ENCODE measurements at regions not wholly inside any gene's neighbourhood (a gene's known extent, or its start where the extent isn't known, plus 50 kb on each side); places are given as distances from the start of the nearest gene placed in this dataset.
"Not testable (repeated sequence)": the region's sequence is repeated elsewhere in the genome, so short reads cannot be mapped to it uniquely, and the experiment has no call there.

DNA sequence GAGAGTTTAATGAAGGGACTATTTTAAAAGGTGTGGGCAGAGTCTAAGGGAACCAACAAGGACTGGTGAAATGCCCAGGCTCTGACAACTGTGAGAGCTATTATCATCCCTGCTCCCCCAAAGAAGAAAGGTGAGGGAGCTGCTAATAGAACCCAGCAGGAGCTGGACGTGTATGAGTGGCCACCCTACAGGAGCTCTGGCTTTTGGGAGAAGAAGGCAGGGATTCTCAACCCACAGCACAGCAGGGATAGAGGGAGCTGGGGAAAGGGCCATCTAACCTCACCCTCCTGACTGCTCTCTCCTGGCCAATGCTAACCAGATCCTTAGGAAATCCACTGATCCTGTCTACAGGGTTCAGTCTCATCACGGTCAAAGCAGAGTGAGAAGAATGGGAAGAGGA, 57.1 kb downstream of the GRIN2B start:
- DNase-seq (ENCODE audit: low spot score): no peak

DNA sequence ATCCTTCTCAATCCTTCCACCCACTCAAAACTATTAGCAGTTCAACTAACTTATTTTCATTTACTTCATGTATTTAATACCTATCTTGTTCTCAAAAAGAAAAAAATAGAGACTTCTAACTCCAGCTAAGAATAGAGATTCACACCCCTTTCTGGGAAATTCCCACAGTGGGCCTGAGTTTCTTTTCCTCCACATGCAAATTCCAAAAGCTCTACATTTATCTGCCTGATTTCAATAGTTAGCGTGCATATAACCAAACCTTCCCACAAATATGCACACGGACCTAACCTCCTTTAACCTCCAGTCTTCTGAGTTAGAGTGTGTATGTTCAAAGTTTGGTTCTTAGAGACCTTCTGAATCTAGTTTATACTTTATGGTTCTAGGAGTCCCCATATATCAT, 62.5 kb downstream of the GRIN2B start:
- DNase-seq (ENCODE audit: low spot score): no peak

DNA sequence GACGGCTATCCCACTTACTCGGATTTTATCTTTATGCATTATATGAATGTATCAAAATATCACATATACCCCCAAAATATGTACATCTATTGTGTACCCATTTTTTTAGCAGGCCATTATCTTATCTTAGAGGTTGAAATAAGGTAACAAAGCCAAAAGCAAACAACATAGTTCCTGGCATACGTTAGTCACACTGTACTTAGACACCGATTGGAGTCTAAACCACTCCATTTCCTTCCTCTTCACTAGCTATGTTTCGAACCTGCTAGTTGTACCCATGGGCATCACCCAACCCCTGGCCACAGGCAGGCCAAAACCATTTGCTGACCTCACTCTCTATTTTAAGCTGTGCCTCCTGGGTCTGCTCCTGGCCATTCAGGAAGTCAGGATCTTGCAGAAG, 66.3 kb downstream of the GRIN2B start:
- DNase-seq (ENCODE audit: low spot score): no peak

DNA sequence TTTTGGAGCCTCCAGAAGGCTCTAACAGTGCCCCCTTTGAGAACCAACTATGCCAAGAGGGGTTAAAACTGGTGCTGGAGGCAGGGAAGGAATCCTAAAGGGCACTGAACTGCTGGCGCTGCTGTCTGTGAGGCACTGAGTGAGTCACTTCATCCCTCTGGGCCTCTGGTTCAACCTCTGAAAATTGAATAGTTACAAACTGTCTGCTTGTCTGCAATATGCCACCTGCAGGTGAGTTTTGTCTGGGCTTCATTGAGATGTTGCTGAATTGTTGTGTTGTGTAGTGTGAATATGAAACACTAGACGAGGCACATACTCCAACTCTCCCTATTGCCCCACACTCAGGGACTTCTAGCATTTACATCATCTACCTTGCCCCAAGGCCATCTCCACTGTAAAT, 68.0 kb downstream of the GRIN2B start:
- no peak for DNase-seq (ENCODE audit: low spot score)

DNA sequence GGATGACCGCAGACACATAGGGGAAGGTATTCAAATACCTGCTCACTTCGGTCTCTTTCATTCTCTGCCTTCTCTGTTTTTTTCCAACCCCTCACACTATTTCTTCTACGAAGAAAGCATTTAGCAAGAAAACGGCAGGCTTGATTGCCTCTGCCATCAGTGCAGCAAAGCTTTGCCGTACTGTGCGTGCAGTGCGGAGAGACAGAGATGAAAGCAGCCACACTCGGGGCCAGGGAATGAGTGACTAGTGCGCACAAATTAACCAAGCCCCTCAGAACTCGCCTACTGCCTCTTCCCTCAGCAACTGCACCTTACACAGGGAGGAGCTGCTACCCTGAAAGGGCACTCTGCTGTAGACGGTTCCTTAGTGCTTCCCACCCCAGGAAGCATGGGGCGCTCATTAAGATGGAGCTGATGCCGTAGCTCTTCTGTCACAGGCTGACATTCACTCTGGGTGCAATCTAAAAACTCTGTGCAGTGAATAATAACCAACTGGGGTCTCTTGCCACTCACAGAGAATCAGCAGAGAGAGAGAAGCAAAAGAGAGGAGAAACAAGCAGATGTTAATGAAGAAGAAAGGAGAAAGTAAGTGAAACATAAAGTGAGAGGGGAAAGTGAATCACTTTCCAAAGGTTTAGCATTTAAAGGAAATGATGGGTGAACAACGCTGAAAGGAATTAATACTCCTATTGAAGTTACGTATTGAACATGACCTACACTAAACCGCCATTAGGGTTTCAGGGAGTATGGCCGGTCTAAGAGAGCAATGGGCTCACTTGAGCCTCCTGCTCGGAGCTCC, 69.4 kb downstream of the GRIN2B start:
- DNase-seq (ENCODE audit: low spot score): no peak

DNA sequence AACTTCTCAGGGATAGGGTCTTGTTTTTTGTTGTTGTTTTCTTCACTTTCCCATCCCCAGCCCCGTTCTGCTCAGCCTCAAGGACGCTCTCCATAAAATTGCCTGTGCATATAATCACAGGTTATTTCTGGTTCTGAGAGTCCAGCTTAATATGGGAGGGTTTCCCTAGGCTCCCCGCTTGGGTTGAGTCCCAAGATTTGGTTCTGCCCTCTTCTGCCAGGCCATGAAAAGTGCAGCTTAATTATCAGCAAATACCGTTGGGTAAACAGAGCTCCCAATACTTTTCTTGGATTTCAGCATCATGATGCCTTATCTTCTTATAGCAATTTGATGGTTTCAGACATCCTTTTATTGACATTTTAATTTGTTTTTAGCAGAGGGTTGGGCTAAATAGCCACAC, 75.6 kb downstream of the GRIN2B start:
- DNase-seq (ENCODE audit: low spot score): no peak

DNA sequence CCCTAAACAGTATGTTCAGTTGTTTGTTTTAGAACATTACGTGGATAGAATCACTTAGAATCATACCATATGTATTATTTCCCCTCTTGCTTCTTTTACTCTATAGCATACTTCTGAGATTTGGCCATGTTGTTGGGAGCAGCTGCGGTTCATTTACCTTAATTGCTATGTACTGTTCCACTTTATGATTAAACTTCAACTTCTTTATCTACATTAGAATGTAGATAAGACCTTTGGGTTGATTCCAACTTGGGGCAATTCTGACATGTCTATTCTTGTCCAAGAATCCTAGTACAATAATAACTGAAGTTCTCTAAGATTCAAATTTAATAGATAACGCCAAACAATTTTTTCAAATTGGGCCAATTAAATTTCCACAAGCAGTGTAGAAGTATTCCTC, 80.7 kb downstream of the GRIN2B start:
- DNase-seq (ENCODE audit: low spot score): no peak

DNA sequence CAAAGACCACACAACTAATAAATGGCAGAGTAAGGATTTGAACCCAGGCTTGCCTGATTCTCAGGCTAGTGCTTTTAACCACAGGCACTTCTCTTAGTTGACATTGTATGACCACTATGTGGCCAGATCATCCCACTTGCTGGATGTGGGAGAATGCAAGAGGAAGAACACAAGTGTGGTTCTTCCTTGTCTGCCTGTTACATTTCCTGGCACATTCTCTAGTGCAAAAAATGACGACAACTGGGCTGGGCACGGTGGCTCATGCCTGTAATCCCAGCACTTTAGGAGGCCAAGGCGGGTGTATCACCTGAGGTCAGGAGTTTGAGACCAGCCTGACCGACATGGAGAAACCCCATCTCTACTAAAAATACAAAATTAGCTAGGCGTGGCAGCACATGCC, 83.0 kb downstream of the GRIN2B start:
- DNase-seq (ENCODE audit: low spot score): not testable (repeated sequence)

DNA sequence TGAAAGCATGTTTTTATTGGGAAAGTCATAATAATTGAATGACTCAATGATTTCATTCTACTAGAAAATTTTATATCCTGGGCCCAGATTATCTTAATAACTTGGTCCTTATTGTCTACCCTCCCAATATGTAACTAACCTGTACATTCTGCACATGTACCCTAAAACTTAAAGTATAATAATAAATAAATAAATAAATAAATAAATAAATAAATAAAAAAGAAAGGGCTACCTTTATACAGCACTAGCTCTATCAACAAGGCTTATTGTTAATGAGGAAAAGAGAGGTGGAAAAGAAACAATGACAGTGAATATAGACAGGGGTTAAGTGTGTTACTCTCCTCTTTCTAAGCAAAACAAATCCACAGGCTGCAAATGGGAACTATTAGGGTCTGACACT, 83.6 kb downstream of the GRIN2B start:
- DNase-seq (ENCODE audit: low spot score): no peak

DNA sequence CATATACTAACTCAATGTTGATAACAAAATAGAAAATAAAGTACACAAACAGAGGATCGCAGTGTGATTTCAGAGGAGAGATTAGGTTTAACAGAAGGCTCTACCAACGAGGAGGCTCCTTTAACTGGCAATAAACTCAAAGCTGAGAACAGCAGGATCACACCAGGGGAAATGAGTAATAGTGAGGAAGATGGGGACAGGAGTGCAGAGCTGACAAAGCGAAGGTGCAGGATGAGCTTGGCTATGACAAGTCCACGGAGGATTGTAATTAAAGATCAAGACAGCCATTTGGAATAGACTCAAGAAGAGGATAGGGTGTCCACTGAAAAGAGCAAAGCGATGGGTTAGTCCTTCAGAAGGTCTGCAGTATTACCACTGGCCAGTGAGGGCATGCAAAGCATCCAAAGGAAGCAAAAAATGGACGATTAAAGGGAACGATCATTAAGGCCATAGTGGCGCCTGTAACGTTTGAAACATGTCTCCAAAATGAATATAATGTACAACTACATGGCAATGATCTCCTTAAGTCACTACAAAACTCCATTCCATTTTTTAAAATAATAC, 85.3 kb downstream of the GRIN2B start:
- DNase-seq (ENCODE audit: low spot score): no peak

DNA sequence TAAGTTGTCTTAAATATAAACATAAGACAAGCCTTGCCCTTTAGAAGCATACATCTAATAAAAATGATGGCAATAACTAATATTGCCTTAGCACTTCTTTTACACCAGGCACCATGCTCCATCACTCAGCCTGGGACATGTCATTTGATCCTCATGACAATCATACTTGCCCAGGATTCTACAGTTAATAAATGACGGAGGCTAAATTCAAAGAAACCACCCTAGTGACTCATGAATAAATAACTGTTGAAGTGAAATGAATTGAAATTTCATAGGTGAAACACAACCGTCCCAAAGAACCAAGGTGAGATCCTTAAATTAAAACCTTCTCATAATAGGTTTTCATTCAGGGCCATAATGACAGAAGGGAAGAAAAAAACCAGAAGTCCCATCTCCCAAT, 89.5 kb downstream of the GRIN2B start:
- no peak for DNase-seq (ENCODE audit: low spot score)

DNA sequence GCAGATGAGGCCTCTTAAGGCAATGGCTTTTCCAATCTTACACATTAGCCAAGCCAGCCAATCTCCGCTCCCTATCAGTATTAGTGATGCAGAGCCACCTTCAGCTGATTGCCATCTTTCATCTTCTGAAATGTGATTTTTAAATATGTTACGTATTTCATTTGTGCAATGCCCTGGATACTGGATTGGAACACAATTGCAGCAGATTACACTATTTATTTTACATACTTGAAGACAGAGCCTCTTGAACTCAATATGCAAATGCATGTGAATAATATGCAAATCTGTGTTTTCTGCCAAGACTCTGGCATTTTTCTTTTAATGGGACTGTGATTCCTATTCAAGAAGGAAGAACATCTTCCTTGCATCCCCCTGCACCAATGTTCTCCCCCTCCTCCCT, 90.5 kb downstream of the GRIN2B start:
- no peak for DNase-seq (ENCODE audit: low spot score)

DNA sequence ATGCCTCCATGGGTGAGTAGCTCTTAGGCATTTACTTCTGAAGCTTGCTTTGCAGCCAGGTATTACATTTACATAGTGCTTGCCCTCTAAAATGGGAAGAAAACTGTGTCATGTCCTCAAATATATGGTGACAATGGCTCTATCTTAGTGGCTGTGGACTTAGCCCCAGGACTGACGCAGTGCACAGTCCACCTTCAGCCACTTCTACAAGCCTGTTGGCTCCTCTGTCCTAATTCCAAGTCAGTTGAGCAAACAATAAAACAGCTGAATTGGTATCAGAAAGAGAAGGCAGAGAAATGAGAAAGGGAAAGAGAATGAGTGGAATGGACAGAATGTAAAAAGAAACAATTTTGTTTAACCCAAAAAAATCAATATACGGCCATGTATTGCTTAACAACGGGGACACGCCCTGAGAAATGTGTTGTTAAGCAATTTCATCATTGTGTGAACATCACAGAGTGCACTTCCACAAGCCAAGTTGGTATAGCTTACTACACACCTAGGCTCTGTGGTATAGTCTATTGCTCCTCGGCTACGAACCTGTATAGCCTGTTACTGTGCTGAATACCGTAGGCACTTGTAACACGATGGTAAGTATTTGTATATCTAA, 93.5 kb downstream of the GRIN2B start:
- DNase-seq (ENCODE audit: low spot score): no peak

DNA sequence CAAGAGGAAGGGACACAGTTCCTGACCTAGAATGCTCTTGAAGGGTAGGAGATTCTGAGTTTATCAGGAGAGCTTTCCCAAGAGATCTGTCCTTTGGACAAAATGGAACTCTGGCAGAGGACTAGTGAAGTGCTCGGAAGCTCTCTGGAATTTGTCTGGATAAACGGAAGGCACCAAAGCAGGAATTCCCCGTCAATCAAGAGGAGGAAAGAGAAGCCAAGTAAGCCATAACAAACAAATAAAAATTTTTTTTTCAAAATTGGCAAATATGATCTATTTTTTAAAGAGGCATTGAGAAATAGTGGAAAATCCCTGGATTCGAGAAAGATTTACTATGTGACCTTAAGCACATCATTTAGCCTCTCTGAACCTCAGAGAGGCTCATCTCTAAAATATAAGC, 99.2 kb downstream of the GRIN2B start:
- DNase-seq (ENCODE audit: low spot score): no peak

DNA sequence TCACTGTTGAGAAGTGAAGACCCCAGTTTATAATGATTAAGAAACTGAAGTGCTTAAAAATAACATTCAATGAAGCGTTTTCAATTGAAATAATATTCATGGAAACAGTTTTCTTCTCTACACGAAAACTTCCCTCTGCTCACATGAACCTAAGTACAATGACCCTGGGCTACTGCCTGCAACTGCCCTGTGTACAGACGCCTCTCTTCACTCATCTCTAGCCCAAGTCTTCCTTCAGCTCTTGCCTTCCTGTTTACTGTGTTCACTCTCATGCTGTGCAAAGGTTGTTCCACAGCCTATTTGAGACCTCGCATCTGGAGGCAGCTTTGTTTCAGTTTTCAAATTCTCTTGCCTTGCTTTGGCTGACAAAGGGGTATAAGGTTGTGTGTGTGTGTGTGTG, 100.8 kb downstream of the GRIN2B start:
- no peak for DNase-seq (ENCODE audit: low spot score)

DNA sequence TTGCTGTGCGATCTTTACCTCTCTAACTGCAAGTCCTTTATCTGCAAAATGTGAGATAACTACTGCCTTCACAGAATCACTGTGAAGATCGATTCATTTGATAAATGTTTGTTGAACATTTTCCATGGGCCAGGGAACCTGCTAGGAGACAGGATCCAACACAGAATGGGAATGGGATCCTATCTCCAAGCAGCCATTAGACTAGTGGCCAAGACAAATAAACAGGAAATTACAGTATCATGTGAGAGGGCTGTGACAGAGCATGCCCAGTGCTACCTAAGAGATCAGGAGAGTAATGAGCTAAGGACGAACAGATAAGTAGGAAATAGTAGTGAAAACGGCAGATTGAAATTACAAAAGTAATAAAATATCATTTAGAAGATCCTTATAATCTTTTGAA, 105.7 kb downstream of the GRIN2B start:
- DNase-seq (ENCODE audit: low spot score): no peak

DNA sequence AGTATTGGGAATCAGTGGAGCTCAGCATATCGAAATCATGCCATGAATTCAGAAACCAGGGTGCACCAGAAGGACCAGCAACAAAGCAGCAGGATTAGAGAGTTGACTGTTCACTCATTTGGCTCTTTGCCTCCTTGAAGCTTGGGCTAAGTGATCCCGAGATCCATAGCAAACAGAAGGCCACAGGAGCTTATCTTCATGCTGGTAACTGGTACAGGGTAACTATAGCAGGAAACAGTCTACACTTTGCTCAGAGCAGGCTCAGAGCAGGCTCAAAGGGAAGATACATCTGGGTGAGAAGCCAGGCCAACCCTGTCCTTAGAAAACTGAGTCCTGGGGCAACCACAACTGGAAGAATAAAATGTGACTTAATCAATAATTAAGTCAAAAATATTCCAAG, 111.1 kb downstream of the GRIN2B start:
- no peak for DNase-seq (ENCODE audit: low spot score)

DNA sequence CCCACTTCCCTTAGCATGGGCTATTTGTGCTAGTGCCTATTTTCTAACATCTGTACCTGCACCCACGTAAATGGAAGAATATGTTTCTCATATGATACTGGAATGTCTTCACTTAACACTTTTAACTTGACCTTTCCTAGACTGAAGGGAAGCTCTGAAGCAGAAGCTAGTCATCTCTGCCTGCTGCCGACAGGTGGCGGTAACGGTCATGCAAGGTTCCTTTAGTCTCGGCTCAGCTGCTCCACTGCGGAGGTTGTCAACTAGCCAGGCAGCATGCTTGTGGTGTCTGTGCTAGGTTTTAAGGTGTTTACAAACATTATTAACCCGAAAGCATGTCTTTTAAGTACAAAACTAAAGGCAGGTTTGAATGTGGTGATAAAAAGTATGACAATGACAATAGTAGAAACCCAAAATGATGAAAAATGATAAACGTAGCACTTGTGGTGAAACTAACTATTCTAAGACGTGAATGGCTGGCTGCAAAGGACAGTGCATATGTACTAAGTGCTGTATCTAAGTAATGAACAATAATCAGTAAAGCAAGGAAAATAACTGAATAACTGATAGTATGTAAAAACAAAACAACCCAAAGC, 117.2 kb downstream of the GRIN2B start:
- DNase-seq (ENCODE audit: low spot score): peak; percentile 65

DNA sequence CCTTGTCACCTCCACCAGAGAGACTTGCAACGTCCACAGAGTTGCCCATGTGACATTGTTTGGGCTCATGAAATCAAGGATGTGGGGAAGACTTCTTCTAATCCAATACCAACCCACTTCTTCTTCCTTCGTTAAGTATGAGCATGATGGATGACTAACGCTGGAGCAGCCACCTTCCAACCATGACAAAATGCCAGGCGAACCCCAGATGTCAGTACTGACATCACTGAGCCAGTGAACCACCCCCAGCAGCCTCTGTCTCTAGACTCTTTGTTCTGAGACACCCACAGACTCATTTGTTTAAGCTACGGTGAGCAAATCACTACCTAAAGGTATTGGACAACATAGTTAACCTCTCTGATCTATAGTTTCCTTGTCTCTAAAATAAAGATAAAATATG, 123.7 kb downstream of the GRIN2B start:
- no peak for DNase-seq (ENCODE audit: low spot score)

DNA sequence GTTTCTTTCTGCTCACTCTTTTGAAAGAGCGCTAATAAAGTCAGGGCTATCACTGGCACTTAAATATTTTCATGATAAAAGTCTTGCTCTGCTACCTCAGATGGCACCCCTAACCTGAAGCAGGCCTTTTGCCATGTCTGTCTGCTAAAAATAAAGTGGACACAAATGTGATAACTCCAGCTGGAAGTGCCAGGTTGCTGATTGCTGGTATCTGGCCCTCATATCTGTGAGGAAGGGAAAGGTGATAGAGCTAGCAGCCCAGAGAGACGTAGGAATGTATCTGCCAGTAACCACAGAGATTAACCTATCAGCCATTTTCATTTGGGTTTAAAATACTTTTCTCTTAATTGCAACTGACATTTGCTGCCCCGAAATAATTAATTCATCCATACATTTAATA, 127.9 kb downstream of the GRIN2B start:
- no peak for DNase-seq (ENCODE audit: low spot score)

DNA sequence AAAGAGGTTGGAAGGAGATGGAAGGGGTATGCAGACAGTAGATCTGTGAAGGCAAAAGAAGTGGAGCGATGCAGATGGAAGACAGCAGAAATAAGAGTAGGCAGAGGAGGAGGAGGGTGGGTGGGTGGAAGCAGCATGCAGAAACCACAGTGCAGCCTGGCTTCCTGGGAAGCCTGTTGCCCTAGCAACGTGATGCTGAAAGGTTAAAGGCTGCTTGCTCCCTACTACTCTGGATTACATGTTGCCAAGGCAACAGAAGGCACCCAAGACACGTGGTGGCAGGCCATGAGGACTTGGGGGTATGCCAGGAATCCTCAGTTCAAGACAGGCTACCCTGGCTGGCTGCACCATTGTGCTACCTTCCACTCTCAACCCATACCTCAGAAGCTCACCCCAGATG, 129.6 kb downstream of the GRIN2B start:
- no peak for DNase-seq (ENCODE audit: low spot score)

DNA sequence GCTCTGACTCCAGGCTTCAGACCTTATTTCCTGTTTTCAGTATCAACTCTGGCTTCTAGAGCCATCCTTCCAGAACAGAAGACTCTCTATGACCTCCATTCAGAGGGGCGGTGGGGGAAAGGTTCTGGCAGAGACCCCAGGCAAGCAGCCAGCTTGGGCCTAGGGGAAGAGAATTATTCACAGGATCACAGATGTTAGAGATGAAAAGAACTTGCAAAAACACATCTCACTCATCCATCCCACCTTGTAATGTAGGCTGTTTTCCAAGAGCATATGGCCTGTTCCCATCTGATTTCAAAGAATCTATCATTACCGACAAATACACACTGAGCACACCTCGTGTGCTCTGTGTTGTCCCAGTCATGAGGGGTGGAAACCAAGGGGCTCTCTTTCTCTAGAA, 131.9 kb downstream of the GRIN2B start:
- DNase-seq (ENCODE audit: low spot score): no peak

DNA sequence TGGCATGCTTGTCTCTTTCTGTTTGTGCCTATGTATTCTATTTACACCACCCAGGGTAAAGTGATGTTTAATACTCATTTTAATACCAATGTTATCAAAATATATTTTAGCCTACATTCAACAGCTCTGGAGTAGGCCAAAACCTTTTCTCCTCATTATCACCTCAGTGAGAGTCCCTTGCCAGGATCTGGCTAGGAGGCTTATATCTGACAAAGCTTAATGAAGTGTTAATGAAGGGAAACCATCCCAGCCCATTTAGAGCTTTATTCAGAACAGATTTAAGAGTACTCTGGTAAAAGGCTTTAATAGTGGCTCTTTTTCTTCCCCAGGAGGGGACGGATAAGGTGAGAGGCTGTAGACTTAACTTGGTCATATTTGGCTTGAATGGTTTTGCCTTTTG, 137.6 kb downstream of the GRIN2B start:
- no peak for DNase-seq (ENCODE audit: low spot score)
